ENCODE measurements at regions not wholly inside any gene's neighbourhood (a gene's known extent, or its start where the extent isn't known, plus 50 kb on each side); places are given as distances from the start of the nearest gene placed in this dataset.

GRCh38 chr12:28961948-28962384 lies 187.1 kb upstream of the FAR2 start:
- Histone ChIP-seq H3K27me3 (no peaks in the 10 kb centered on the region), H3K4me3 (no peak overlapping the region), H3K9me3 (no peaks in the 10 kb centered on the region), H3K4me1 (no peaks in the 10 kb centered on the region), H3K27ac (peak overlapping the region in 1 of 4 donors; percentile 2), H3K36me3 (replicated peaks in 1 of 2; ENCODE audit: insufficient read depth in 1 of 2, low read depth in 2 of 2) (no peaks in the 10 kb centered on the region)
- intact Hi-C loops (cut with DNase I): no loop called here
- no peak for DNase-seq
- WGBS, 2 donors: 38 to 43% methylated on average over 1 of the region's 1 CpG
- no peak for ATAC-seq
- TF ChIP-seq CTCF (IDR thresholded peaks at IDR 0.05) (no peak), POLR2A (IDR thresholded peaks at IDR 0.05) (no peak)

DNA sequence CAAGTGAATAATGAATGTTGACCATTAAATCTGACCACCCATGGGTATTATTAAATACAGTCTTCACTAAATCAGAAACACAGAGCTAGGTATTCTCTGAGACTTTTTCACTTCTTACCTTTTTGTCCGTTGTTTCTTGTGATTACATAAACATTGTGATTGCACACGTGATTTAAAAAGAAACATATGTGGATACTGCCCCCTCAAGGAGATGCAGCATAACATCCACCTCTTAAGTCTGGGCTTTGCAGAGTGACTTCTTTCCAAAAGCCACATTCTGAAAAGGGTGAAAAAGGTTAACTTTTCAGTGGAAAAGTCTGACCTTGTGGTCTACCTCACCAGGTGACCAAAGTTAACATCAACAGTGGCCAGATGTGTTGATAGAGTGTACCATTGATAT lies 185.5 kb upstream of the FAR2 start:
- Histone ChIP-seq H3K9me3 (no peaks in the 10 kb centered on the region), H3K27ac (no peak overlapping the region), H3K4me1 (no peaks in the 10 kb centered on the region), H3K27me3 (no peaks in the 10 kb centered on the region), H3K36me3 (replicated peaks in 1 of 2; ENCODE audit: insufficient read depth in 1 of 2, low read depth in 2 of 2) (no peaks in the 10 kb centered on the region), H3K4me3 (no peak overlapping the region)
- TF ChIP-seq CTCF (IDR thresholded peaks at IDR 0.05) (no peak), POLR2A (IDR thresholded peaks at IDR 0.05) (no peak)
- 4 to 16% methylated on average over 2 of the region's 2 CpGs for WGBS, 2 donors
- intact Hi-C loops (cut with DNase I): no loop called here
- DNase-seq (no peak), ATAC-seq (no peak)

DNA sequence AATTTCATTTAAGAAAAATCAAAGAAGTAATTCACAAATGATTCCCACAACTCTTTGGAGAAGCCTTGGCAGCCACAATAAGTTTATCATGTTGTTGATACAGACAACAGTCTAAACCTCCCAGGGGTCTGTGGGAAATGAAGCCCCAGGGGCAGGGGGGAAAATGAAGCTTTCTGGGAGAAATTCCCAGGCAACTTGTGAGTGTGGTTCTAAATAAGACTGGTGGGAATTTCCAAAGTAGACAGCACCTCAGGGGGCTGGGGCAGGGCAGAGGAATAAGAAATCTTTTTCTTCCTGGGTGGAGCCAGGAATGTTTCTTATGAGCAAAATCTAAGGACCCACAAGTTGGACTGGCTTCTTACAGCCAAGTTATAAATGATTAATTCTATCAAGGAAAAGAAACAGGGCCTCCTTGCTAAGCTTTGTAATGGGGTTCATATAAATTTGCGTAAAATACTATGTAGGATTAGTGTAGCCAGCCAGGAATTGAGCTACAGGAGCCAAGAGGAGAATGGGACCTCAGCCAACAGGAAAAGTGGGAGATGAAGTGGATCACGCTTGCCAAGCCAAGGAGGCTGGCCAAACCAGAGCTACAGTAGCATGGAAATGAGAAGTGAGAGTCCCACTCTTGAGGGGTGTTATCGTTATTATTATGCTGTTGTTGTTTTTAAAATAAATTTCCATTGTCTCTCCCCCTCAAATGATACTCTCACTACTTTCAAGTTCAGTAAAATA lies 182.9 kb upstream of the FAR2 start:
- TF ChIP-seq POLR2A (IDR thresholded peaks at IDR 0.05) (no peak), CTCF (IDR thresholded peaks at IDR 0.05) (no peak)
- no peak for ATAC-seq
- H3K27ac ChIP-seq: no peak overlapping the region
- H3K36me3 ChIP-seq (replicated peaks in 1 of 2; ENCODE audit: insufficient read depth in 1 of 2, low read depth in 2 of 2): no peaks in the 10 kb centered on the region
- no peaks in the 10 kb centered on the region for H3K9me3 ChIP-seq
- peak; percentile 20 to 58 (median 34) for DNase-seq
- intact Hi-C loops (cut with DNase I): no loop called here
- WGBS, 2 donors: 36 to 47% methylated on average over 3 of the region's 3 CpGs
- H3K4me3 ChIP-seq: no peak overlapping the region
- H3K27me3 ChIP-seq: no peaks in the 10 kb centered on the region
- no peaks in the 10 kb centered on the region for H3K4me1 ChIP-seq

GRCh38 chr12:28967426-28967825 lies 181.7 kb upstream of the FAR2 start:
- no peak for ATAC-seq
- 72 to 84% methylated on average over 7 to 8 of the region's 8 CpGs for WGBS, 2 donors
- TF ChIP-seq CTCF (IDR thresholded peaks at IDR 0.05) (no peak), POLR2A (IDR thresholded peaks at IDR 0.05) (no peak)

DNA sequence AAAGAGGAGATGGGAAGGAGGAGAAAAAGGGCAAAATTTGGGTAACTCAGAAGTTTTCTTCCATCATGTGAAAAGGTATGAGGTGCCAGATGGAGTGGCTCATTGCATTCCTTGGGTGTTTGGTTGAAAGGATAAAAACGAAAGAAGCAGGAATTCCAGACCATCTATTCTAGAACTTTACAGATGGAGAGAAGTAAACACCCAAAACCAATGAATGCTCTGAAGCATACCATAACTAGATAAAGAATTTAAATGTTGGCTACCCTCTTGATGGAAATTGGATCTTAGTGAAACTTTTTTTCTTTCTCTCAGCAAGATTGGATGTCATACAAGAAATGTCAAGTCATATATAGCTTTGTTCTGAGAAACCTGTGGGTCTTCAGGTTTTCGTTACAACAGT lies 175.6 kb upstream of the FAR2 start:
- 54 to 55% methylated on average over 2 of the region's 2 CpGs for WGBS, 2 donors
- no peaks in the 10 kb centered on the region for H3K4me1 ChIP-seq
- ATAC-seq: no peak
- H3K4me3 ChIP-seq: no peak overlapping the region
- DNase-seq: no peak
- no peaks in the 10 kb centered on the region for H3K27me3 ChIP-seq
- H3K27ac ChIP-seq: no peak overlapping the region
- TF ChIP-seq CTCF (IDR thresholded peaks at IDR 0.05): no peak
- TF ChIP-seq POLR2A (IDR thresholded peaks at IDR 0.05): no peak
- H3K9me3 ChIP-seq: no peaks in the 10 kb centered on the region
- intact Hi-C loops (cut with DNase I): no loop called here
- no peaks in the 10 kb centered on the region for H3K36me3 ChIP-seq (replicated peaks in 1 of 2; ENCODE audit: insufficient read depth in 1 of 2, low read depth in 2 of 2)

More at GRCh38 chr12:28967426-28967825, 181.7 kb upstream of the FAR2 start:
- intact Hi-C loops (cut with DNase I): no loop called here
- Histone ChIP-seq H3K4me1 (no peaks in the 10 kb centered on the region), H3K27ac (no peak overlapping the region), H3K27me3 (no peaks in the 10 kb centered on the region), H3K9me3 (no peaks in the 10 kb centered on the region), H3K4me3 (no peak overlapping the region), H3K36me3 (replicated peaks in 1 of 2; ENCODE audit: insufficient read depth in 1 of 2, low read depth in 2 of 2) (no peaks in the 10 kb centered on the region)
- DNase-seq: no peak
